ENCODE measurements at regions not wholly inside any gene's neighbourhood (a gene's known extent, or its start where the extent isn't known, plus 50 kb on each side); places are given as distances from the start of the nearest gene placed in this dataset.

DNA sequence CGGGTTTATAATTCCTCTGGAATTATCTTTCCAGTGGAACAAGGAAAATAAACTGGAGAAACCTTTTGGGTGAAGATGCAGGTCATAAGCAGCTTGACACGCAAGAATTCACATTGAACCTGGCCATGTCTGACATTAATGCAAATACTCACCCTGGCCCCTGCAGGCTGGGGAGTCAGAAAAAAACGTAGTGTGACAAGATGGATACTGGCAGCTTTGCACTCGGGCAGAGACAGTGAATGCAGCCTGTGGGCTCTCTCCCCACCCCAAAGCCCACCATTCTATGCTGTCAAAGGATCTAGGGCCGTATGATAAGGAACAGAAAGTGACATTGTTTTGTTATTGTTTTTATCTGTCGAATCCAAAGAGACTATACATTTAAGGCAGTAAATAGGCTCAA lies 223.1 kb downstream of the RBM43 start:
- H3K27me3 ChIP-seq, result no peaks in the 10 kb centered on the region
- H3K4me3 ChIP-seq, result no peak overlapping the region
- H3K4me2 ChIP-seq, result no peak overlapping the region
- no peaks in the 10 kb centered on the region for H4K20me1 ChIP-seq (ENCODE audit: low read depth)
- Mint-ChIP-seq H3K4me1 (peaks cover 3% of the 10 kb centered on the region), H3K36me3 (no peaks in the 10 kb centered on the region), H3K9me3 (peaks cover 2% of the 10 kb centered on the region), H3K27ac (no peak overlapping the region), H3K27me3 (ENCODE audit: insufficient read depth, low read depth) (no peaks in the 10 kb centered on the region), H3K4me3 (no peak overlapping the region)
- DNase-seq (ENCODE audit: low spot score), result no peak
- H3K27ac ChIP-seq, result no peak overlapping the region
- H3K4me1 ChIP-seq, result no peaks in the 10 kb centered on the region
- TF ChIP-seq, protein P1, sequence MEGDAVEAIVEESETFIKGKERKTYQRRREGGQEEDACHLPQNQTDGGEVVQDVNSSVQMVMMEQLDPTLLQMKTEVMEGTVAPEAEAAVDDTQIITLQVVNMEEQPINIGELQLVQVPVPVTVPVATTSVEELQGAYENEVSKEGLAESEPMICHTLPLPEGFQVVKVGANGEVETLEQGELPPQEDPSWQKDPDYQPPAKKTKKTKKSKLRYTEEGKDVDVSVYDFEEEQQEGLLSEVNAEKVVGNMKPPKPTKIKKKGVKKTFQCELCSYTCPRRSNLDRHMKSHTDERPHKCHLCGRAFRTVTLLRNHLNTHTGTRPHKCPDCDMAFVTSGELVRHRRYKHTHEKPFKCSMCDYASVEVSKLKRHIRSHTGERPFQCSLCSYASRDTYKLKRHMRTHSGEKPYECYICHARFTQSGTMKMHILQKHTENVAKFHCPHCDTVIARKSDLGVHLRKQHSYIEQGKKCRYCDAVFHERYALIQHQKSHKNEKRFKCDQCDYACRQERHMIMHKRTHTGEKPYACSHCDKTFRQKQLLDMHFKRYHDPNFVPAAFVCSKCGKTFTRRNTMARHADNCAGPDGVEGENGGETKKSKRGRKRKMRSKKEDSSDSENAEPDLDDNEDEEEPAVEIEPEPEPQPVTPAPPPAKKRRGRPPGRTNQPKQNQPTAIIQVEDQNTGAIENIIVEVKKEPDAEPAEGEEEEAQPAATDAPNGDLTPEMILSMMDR (IDR thresholded peaks at IDR 0.05), result no peak
- no peak for TF ChIP-seq EZH2 (IDR thresholded peaks at IDR 0.05)
- TF ChIP-seq EZH2phosphoT487 (IDR thresholded peaks at IDR 0.05), result no peak
- no peaks in the 10 kb centered on the region for H3K36me3 ChIP-seq
- H3F3A ChIP-seq (ENCODE audit: low read depth), result no peaks in the 10 kb centered on the region
- no peaks in the 10 kb centered on the region for H3K9me3 ChIP-seq (ENCODE audit: low read depth)
- H2AFZ ChIP-seq (replicated peaks), result no peak overlapping the region
- no peak overlapping the region for H3K9ac ChIP-seq
- no peaks in the 10 kb centered on the region for H3K79me2 ChIP-seq (ENCODE audit: low read depth)

DNA sequence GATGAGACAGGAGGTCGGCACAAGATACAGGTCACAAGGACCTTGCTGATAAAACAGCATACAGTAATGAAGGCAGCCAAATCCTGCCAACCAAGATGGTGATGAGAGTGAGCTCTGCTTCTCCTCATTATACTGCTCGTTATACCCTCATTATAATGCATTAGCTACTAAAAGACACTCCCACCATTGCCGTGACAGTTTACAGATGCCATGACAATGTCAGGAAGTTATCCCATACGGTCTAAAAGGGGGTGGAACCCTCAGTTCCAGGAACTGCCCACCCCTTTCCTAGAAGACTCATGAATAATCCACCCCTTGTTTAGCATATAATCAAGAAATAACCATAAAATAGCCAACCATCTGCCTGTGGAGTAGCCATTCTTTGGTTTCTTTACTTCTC lies 224.2 kb downstream of the RBM43 start:
- Histone ChIP-seq H3K27me3 (no peaks in the 10 kb centered on the region), H3F3A (ENCODE audit: low read depth) (no peaks in the 10 kb centered on the region), H3K27ac (no peak overlapping the region), H3K4me3 (no peak overlapping the region), H3K36me3 (no peaks in the 10 kb centered on the region), H3K9ac (no peak overlapping the region), H2AFZ (replicated peaks) (no peak overlapping the region), H3K4me1 (no peaks in the 10 kb centered on the region), H4K20me1 (ENCODE audit: low read depth) (no peaks in the 10 kb centered on the region), H3K4me2 (no peak overlapping the region), H3K9me3 (ENCODE audit: low read depth) (no peaks in the 10 kb centered on the region), H3K79me2 (ENCODE audit: low read depth) (no peaks in the 10 kb centered on the region)
- TF ChIP-seq, protein P1 (IDR thresholded peaks at IDR 0.05), result no peak
- no peak for TF ChIP-seq EZH2 (IDR thresholded peaks at IDR 0.05)
- TF ChIP-seq EZH2phosphoT487 (IDR thresholded peaks at IDR 0.05), result no peak
- Mint-ChIP-seq H3K4me3 (no peak overlapping the region), H3K27me3 (ENCODE audit: insufficient read depth, low read depth) (no peaks in the 10 kb centered on the region), H3K4me1 (peaks cover 3% of the 10 kb centered on the region), H3K27ac (no peak overlapping the region), H3K9me3 (no peaks in the 10 kb centered on the region), H3K36me3 (no peaks in the 10 kb centered on the region)
- DNase-seq (ENCODE audit: low spot score), result no peak

DNA sequence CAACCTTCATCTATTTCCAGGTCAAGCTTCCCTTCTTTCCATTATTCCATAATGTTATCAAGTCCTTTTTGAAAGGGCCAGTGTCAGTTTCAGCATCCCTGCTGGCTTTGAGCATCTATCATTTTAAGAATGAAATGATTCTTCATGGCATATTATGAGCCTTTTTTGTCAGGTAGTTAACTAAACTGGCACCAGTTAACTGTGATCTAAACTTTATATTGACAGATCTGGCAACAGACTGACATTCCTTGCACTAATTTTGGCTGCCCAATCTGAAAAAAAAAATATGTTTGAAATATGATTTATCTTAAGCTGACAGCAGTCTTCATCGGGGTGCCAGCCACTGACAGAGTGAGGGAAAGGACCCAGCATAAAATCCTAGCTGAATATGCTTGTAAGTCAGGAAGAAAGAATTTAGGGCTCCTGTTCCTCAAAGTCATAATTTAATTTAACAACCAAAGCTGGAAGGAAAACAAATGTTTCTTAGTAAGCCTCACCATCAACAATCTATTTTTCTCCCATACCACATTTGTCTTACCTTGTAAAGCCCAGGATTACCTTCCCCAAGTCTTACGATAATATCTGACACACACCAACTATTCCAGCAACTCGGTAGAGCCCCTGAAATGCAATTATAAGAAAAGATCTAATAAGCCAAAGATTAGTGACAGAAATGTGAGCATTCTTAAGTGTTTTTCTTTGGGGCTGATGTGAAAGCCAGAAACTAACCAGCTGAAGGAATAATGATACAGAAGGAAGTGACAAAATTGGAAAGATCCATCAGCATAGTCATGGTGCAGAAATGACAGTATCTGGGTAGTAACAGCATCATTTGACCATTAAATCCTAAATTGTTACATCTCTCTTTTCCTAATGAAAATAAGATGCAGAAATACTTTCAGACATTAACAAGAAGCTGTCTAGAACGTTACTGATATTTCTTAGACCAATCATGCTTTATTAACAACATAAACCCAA lies 228.1 kb downstream of the RBM43 start:
- Mint-ChIP-seq H3K9me3 (no peaks in the 10 kb centered on the region), H3K27ac (no peak overlapping the region), H3K4me1 (peaks cover under 1% of the 10 kb centered on the region), H3K36me3 (no peaks in the 10 kb centered on the region), H3K27me3 (ENCODE audit: insufficient read depth, low read depth) (no peaks in the 10 kb centered on the region), H3K4me3 (no peak overlapping the region)
- Histone ChIP-seq H3K36me3 (no peaks in the 10 kb centered on the region), H3K4me3 (no peak overlapping the region), H3K9me3 (ENCODE audit: low read depth) (no peaks in the 10 kb centered on the region), H3F3A (ENCODE audit: low read depth) (no peaks in the 10 kb centered on the region), H4K20me1 (ENCODE audit: low read depth) (no peaks in the 10 kb centered on the region), H3K27ac (no peak overlapping the region), H3K4me1 (no peaks in the 10 kb centered on the region), H2AFZ (replicated peaks) (no peak overlapping the region), H3K9ac (no peak overlapping the region), H3K27me3 (no peaks in the 10 kb centered on the region), H3K79me2 (ENCODE audit: low read depth) (no peaks in the 10 kb centered on the region), H3K4me2 (no peak overlapping the region)
- TF ChIP-seq, protein P1 (IDR thresholded peaks at IDR 0.05), result no peak
- TF ChIP-seq EZH2phosphoT487 (IDR thresholded peaks at IDR 0.05), result no peak
- DNase-seq (ENCODE audit: low spot score), result no peak
